NCI-H1092 (cell line): ENCODE measurements at regions not wholly inside any gene's neighbourhood (a gene's known extent, or its start where the extent isn't known, plus 50 kb on each side); places are given as distances from the start of the nearest gene placed in this dataset.
"Not testable (repeated sequence)": the region's sequence is repeated elsewhere in the genome, so short reads cannot be mapped to it uniquely, and the experiment has no call there.

Source experiments
- DNase-seq: peaks from one replicate; lab custom pipeline; 2025; lab: John Stamatoyannopoulos, UW

- no peak for DNase-seq
These were observed 111.1 kb upstream of the RBBP8 start for GRCh38 chr18:22822024-22822423.

- DNase-seq = no peak
These were observed 110.2 kb upstream of the RBBP8 start for GRCh38 chr18:22822841-22823508.

- DNase-seq = no peak
These were observed 106.4 kb upstream of the RBBP8 start for GRCh38 chr18:22826726-22827125.

- no peak for DNase-seq
These were observed 105.9 kb upstream of the RBBP8 start for GRCh38 chr18:22827216-22827615.

- no peak for DNase-seq
These were observed 105.4 kb upstream of the RBBP8 start for GRCh38 chr18:22827741-22828140.

GRCh38 chr18:22828171-22828570, 105.0 kb upstream of the RBBP8 start:
- DNase-seq = no peak

GRCh38 chr18:22828583-22828982, 104.5 kb upstream of the RBBP8 start:
- not testable (repeated sequence) for DNase-seq

- DNase-seq = no peak
These were observed 103.3 kb upstream of the RBBP8 start for GRCh38 chr18:22829781-22830180.

GRCh38 chr18:22830511-22830910, 102.6 kb upstream of the RBBP8 start:
- no peak for DNase-seq

- DNase-seq = no peak
These were observed 101.7 kb upstream of the RBBP8 start for GRCh38 chr18:22831441-22831904.

GRCh38 chr18:22836932-22837331, 96.2 kb upstream of the RBBP8 start:
- DNase-seq = no peak

- no peak for DNase-seq
These were observed 94.9 kb upstream of the RBBP8 start for GRCh38 chr18:22838221-22838620.

GRCh38 chr18:22838639-22839277, 94.4 kb upstream of the RBBP8 start:
- DNase-seq = no peak

GRCh38 chr18:22839340-22839821, 93.7 kb upstream of the RBBP8 start:
- DNase-seq = no peak

GRCh38 chr18:22840606-22841144, 92.5 kb upstream of the RBBP8 start:
- no peak for DNase-seq

- DNase-seq = no peak
These were observed 91.3 kb upstream of the RBBP8 start for GRCh38 chr18:22841840-22842239.

- DNase-seq = no peak
These were observed 88.9 kb upstream of the RBBP8 start for GRCh38 chr18:22844190-22844589.

GRCh38 chr18:22844628-22845027, 88.5 kb upstream of the RBBP8 start:
- DNase-seq = no peak

- DNase-seq = no peak
These were observed 86.9 kb upstream of the RBBP8 start for GRCh38 chr18:22846088-22846683.

GRCh38 chr18:22846697-22847096, 86.4 kb upstream of the RBBP8 start:
- DNase-seq = no peak

GRCh38 chr18:22847392-22847791, 85.7 kb upstream of the RBBP8 start:
- DNase-seq = no peak

GRCh38 chr18:22847867-22848451, 85.2 kb upstream of the RBBP8 start:
- no peak for DNase-seq

GRCh38 chr18:22848615-22849014, 84.5 kb upstream of the RBBP8 start:
- no peak for DNase-seq
